GM10266 (cell line): ENCODE measurements at regions not wholly inside any gene's neighbourhood (a gene's known extent, or its start where the extent isn't known, plus 50 kb on each side); places are given as distances from the start of the nearest gene placed in this dataset.

ENCODE experiments used
- DNase-seq: peaks from one replicate; pipeline ENCODE4 v3.0.0; 2012; ENCODE audit errors: extremely low spot score
- TF ChIP-seq, protein P1 (sequence below): IDR thresholded peaks from 2 replicates; pipeline ENCODE4 v1.5.1; 2012; ENCODE audit warnings: mild to moderate bottlenecking, low read depth; ENCODE audit not compliant: control insufficient read depth, insufficient read depth; ENCODE audit errors: missing control alignments

DNA sequence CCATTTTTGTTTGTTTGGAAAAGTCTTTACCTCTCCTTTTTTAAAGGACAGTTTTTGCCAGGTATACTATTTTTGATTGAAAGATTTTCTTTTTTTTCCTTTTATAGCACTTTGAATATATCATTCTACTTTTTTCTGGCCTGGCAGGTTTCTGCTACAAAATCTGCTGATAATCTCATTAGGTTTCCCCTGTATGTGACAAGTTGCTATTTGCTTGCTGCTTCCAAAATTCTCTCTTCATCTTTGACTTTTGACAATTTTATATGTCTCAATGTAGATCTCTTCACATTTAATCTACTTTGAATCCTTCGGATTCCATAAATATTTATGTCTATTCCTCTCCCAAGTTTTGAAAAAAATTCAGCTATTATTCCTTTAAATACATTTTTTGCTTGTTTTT is 838.5 kb downstream of the IGSF11 start:
- TF ChIP-seq, protein P1, sequence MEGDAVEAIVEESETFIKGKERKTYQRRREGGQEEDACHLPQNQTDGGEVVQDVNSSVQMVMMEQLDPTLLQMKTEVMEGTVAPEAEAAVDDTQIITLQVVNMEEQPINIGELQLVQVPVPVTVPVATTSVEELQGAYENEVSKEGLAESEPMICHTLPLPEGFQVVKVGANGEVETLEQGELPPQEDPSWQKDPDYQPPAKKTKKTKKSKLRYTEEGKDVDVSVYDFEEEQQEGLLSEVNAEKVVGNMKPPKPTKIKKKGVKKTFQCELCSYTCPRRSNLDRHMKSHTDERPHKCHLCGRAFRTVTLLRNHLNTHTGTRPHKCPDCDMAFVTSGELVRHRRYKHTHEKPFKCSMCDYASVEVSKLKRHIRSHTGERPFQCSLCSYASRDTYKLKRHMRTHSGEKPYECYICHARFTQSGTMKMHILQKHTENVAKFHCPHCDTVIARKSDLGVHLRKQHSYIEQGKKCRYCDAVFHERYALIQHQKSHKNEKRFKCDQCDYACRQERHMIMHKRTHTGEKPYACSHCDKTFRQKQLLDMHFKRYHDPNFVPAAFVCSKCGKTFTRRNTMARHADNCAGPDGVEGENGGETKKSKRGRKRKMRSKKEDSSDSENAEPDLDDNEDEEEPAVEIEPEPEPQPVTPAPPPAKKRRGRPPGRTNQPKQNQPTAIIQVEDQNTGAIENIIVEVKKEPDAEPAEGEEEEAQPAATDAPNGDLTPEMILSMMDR, result no peak
- no peak for DNase-seq

GRCh38 chr3:118199044-118199443 is 835.6 kb downstream of the IGSF11 start:
- TF ChIP-seq, protein P1, result no peak

GRCh38 chr3:118204052-118204656 is 830.5 kb downstream of the IGSF11 start:
- TF ChIP-seq, protein P1, result no peak
- no peak for DNase-seq

More at GRCh38 chr3:118199044-118199443, 835.6 kb downstream of the IGSF11 start:
- DNase-seq, result no peak

DNA sequence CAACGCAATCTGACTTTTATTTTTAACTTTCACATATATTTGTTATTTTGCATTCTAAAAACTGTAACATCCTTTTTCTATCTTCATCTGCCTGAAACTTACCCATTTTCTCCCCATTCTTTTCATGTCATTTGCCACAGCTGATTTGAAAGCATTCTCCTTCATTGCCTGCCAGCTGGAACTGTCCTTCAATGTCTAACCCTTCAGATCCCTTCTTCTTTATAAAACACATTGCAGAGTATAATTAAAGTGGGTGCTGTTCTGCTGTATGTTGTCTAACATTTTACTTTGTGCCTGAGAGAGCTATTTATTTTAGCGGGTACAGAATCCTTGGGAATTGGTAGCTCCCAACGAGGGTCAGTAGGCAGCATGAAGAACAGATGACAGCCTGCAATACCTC is 827.4 kb downstream of the IGSF11 start:
- DNase-seq, result no peak
- TF ChIP-seq, protein P1, result no peak

GRCh38 chr3:118208642-118209041 is 826.0 kb downstream of the IGSF11 start:
- no peak for DNase-seq

DNA sequence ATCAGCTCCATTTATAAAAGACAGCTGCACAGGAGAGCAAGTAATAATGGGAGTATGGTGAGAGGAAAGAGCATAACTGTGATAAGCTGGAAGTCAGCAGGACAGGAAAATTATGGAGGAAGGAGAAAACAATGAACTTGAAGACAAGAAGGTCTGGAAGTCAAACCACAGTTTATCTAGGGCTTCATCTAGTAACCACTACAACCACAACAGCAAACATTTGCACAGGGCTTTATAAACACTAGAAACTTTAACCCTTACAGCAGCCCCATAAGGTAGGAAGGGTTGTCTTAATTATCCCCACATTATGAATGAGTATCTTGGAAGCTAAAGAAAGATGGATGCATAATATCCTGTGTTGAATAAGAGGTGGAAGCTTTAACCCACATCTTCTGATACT is 820.8 kb downstream of the IGSF11 start:
- TF ChIP-seq, protein P1, result no peak
- no peak for DNase-seq

More at GRCh38 chr3:118208642-118209041, 826.0 kb downstream of the IGSF11 start:
- TF ChIP-seq, protein P1, result no peak

DNA sequence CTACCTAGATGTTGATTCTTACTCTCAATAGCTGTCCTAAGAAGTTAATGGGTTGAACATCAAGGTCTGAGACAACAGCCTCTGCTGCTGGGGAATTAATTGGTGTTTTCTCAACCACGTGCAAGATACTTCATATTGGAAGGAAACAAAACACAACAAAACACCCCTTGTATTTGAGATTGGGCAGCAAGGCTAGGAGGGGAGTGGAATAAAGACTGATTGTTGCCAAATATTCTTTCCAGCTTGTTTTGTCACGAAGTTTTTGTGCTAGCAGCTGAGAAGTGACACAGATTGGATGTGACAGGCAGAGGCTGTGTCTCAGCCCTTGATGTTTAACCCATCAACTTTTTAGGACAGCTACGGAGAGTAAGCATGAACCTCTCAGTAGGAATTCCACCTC is 808.4 kb downstream of the IGSF11 start:
- TF ChIP-seq, protein P1, result no peak
- no peak for DNase-seq
